ENCODE measurements at regions not wholly inside any gene's neighbourhood (a gene's known extent, or its start where the extent isn't known, plus 50 kb on each side); places are given as distances from the start of the nearest gene placed in this dataset.

DNA sequence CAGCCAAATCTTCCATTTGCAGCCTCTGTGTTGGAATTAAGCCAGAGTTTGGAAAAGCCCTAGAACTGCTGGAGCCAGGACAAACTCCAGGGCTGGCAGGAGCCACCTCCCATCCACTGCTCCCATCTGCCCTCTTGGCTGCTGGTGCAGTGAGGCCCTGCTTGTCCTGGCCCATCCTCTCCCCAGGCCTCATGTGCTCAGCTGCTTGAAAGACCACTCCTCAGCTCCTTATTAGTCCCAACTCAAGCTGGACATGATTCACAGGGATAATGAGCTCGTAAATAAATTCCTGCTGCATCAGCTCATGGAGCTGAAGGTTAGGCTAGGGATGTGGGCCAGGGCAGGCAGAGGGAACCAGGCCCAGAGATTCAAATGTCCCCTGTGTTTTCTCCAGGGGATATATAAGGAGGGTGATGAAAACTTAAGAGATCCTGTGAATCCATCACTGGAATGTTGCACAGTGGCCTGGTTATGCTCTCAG is 282.8 kb downstream of the RPS24 start:
- TF ChIP-seq, protein P1, sequence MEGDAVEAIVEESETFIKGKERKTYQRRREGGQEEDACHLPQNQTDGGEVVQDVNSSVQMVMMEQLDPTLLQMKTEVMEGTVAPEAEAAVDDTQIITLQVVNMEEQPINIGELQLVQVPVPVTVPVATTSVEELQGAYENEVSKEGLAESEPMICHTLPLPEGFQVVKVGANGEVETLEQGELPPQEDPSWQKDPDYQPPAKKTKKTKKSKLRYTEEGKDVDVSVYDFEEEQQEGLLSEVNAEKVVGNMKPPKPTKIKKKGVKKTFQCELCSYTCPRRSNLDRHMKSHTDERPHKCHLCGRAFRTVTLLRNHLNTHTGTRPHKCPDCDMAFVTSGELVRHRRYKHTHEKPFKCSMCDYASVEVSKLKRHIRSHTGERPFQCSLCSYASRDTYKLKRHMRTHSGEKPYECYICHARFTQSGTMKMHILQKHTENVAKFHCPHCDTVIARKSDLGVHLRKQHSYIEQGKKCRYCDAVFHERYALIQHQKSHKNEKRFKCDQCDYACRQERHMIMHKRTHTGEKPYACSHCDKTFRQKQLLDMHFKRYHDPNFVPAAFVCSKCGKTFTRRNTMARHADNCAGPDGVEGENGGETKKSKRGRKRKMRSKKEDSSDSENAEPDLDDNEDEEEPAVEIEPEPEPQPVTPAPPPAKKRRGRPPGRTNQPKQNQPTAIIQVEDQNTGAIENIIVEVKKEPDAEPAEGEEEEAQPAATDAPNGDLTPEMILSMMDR (IDR thresholded peaks at IDR 0.05) = no peak
- no peak for TF ChIP-seq ZFX (IDR thresholded peaks at IDR 0.05; ENCODE audit: borderline replicate concordance)

Measured in 22Rv1 (cell line).